ENCODE measurements at regions not wholly inside any gene's neighbourhood (a gene's known extent, or its start where the extent isn't known, plus 50 kb on each side); places are given as distances from the start of the nearest gene placed in this dataset.
"Not testable (repeated sequence)": the region's sequence is repeated elsewhere in the genome, so short reads cannot be mapped to it uniquely, and the experiment has no call there.

- Mint-ChIP-seq H3K27me3 (peaks cover 1% of the 10 kb centered on the region), H3K27ac (no peak overlapping the region), H3K36me3 (ENCODE audit: low read depth) (no peaks in the 10 kb centered on the region), H3K9me3 (no peaks in the 10 kb centered on the region), H3K4me1 (ENCODE audit: low read depth) (no peaks in the 10 kb centered on the region), H3K4me3 (no peak overlapping the region)
- DNase-seq (no peak), ATAC-seq (no peak)
- intact Hi-C loops (cut with micrococcal nuclease): no loop called here
- POLR2A ChIA-PET: no interaction called here
- CTCF ChIA-PET: no interaction called here
- no peak for TF ChIP-seq CTCF (IDR thresholded peaks at IDR 0.05)
These were observed 92.6 kb upstream of the CREB1 start for GRCh38 chr2:207437136-207437523.

GRCh38 chr2:207437524-207438143 lies 92.1 kb upstream of the CREB1 start:
- DNase-seq: no peak
- ChIA-PET CTCF (interaction anchor here (1.0 kb wide), 1 partner anchor 637 kb away, joined by 3 read pairs; no protein-coding TSS in a partner anchor), POLR2A (no interaction called here)
- ATAC-seq: no peak
- intact Hi-C loops (cut with micrococcal nuclease): no loop called here
- Mint-ChIP-seq H3K9me3 (no peaks in the 10 kb centered on the region), H3K27me3 (peaks cover 1% of the 10 kb centered on the region), H3K27ac (no peak overlapping the region), H3K4me1 (ENCODE audit: low read depth) (no peaks in the 10 kb centered on the region), H3K36me3 (ENCODE audit: low read depth) (no peaks in the 10 kb centered on the region), H3K4me3 (no peak overlapping the region)
- no peak for TF ChIP-seq CTCF (IDR thresholded peaks at IDR 0.05)

GRCh38 chr2:207438414-207439126 lies 91.2 kb upstream of the CREB1 start:
- no peak for TF ChIP-seq CTCF (IDR thresholded peaks at IDR 0.05)
- POLR2A ChIA-PET: no interaction called here
- Mint-ChIP-seq H3K9me3 (no peaks in the 10 kb centered on the region), H3K4me3 (no peak overlapping the region), H3K4me1 (ENCODE audit: low read depth) (no peaks in the 10 kb centered on the region), H3K27me3 (peaks cover 1% of the 10 kb centered on the region), H3K36me3 (ENCODE audit: low read depth) (no peaks in the 10 kb centered on the region), H3K27ac (no peak overlapping the region)
- ATAC-seq: no peak
- intact Hi-C loops (cut with micrococcal nuclease): no loop called here
- DNase-seq: no peak
- CTCF ChIA-PET: interaction anchor here (1.0 kb wide), 1 partner anchor 638 kb away, joined by 3 read pairs; no protein-coding TSS in a partner anchor

- H3K9me3 Mint-ChIP-seq; H3K4me3 Mint-ChIP-seq; H3K27ac Mint-ChIP-seq; DNase-seq; H3K27me3 Mint-ChIP-seq; ATAC-seq; intact Hi-C loops (cut with micrococcal nuclease); POLR2A ChIA-PET; H3K36me3 Mint-ChIP-seq (ENCODE audit: low read depth); CTCF ChIA-PET; H3K4me1 Mint-ChIP-seq (ENCODE audit: low read depth): not testable (repeated sequence)
These were observed 89.9 kb upstream of the CREB1 start for GRCh38 chr2:207439881-207440280.

GRCh38 chr2:207444756-207445155 lies 85.0 kb upstream of the CREB1 start:
- Mint-ChIP-seq H3K27me3 (no peaks in the 10 kb centered on the region), H3K36me3 (ENCODE audit: low read depth) (no peaks in the 10 kb centered on the region), H3K4me1 (ENCODE audit: low read depth) (no peaks in the 10 kb centered on the region), H3K4me3 (no peak overlapping the region), H3K27ac (no peak overlapping the region), H3K9me3 (no peaks in the 10 kb centered on the region)
- ATAC-seq (no peak), DNase-seq (no peak)
- ChIA-PET POLR2A (no interaction called here), CTCF (no interaction called here)
- no peak for TF ChIP-seq CTCF (IDR thresholded peaks at IDR 0.05)
- intact Hi-C loops (cut with micrococcal nuclease): no loop called here

Data from activated CD8-positive, alpha-beta T cell treated with anti-CD3 and anti-CD28 coated beads for 36 hours (primary cell).